ENCODE measurements at regions not wholly inside any gene's neighbourhood (a gene's known extent, or its start where the extent isn't known, plus 50 kb on each side); places are given as distances from the start of the nearest gene placed in this dataset.

DNA sequence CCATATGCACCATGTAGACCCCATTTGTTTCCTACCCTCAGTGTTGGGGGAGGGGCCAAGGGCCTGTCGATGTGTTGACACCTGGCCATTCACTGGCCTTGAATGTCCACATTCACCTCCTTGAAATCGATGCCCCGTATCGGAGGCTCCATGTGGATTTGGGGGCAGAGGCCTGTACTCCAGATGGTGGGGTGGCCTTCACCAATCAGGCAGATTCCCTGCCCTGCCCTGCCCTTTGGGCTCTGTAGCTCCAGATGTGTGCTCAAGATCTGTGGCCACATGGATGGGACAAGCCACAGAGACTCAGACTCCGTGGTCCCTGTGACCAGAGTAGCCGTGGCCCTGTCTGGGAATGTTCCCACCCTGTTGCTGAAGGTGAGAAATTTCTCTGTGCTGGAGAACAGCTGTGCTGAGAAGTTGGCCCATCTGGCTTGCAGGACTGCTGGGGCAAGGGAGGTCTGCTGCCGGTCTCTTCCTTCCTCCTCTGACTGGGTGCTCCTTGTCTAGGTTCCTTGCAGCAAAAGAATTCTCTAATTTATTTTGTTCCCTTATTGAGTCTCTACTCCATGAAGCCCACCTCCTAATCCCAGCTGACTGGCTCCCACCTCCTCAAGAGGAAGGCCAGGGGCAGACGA lies 221.3 kb downstream of the SEC14L1 start:
- no peak for TF ChIP-seq EZH2 (IDR thresholded peaks at IDR 0.05; ENCODE audit: low read depth)
- TF ChIP-seq, protein P1, sequence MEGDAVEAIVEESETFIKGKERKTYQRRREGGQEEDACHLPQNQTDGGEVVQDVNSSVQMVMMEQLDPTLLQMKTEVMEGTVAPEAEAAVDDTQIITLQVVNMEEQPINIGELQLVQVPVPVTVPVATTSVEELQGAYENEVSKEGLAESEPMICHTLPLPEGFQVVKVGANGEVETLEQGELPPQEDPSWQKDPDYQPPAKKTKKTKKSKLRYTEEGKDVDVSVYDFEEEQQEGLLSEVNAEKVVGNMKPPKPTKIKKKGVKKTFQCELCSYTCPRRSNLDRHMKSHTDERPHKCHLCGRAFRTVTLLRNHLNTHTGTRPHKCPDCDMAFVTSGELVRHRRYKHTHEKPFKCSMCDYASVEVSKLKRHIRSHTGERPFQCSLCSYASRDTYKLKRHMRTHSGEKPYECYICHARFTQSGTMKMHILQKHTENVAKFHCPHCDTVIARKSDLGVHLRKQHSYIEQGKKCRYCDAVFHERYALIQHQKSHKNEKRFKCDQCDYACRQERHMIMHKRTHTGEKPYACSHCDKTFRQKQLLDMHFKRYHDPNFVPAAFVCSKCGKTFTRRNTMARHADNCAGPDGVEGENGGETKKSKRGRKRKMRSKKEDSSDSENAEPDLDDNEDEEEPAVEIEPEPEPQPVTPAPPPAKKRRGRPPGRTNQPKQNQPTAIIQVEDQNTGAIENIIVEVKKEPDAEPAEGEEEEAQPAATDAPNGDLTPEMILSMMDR (conservative IDR thresholded peaks at IDR 0.05) = no peak
